ENCODE measurements at regions not wholly inside any gene's neighbourhood (a gene's known extent, or its start where the extent isn't known, plus 50 kb on each side); places are given as distances from the start of the nearest gene placed in this dataset.
"Not testable (repeated sequence)": the region's sequence is repeated elsewhere in the genome, so short reads cannot be mapped to it uniquely, and the experiment has no call there.

- no peak for DNase-seq (ENCODE audit: low spot score)
- intact Hi-C loops (cut with DNase I), result no loop called here
These were observed 790.4 kb downstream of the DIAPH3 start for GRCh38 chr13:59373341-59373740.

- no peak for DNase-seq (ENCODE audit: low spot score)
- intact Hi-C loops (cut with DNase I), result no loop called here
These were observed 789.0 kb downstream of the DIAPH3 start for GRCh38 chr13:59374691-59375090.

- intact Hi-C loops (cut with DNase I), result no loop called here
- DNase-seq (ENCODE audit: low spot score), result no peak
These were observed 779.6 kb downstream of the DIAPH3 start for GRCh38 chr13:59384154-59384553.

GRCh38 chr13:59391696-59392095, 772.0 kb downstream of the DIAPH3 start:
- no peak for DNase-seq (ENCODE audit: low spot score)
- intact Hi-C loops (cut with DNase I), result loop anchor here (2.0 to 10.0 kb wide), 2 partner anchors 285 to 383 kb away; no protein-coding TSS in a partner anchor

GRCh38 chr13:59392328-59392727, 771.4 kb downstream of the DIAPH3 start:
- intact Hi-C loops (cut with DNase I), result loop anchor here (10.0 kb wide), 1 partner anchor 382 kb away; no protein-coding TSS in a partner anchor
- no peak for DNase-seq (ENCODE audit: low spot score)

- no peak for DNase-seq (ENCODE audit: low spot score)
- intact Hi-C loops (cut with DNase I), result loop anchor here (10.0 kb wide), 1 partner anchor 380 kb away; no protein-coding TSS in a partner anchor
These were observed 769.2 kb downstream of the DIAPH3 start for GRCh38 chr13:59394496-59394895.

GRCh38 chr13:59398127-59398526, 765.6 kb downstream of the DIAPH3 start:
- DNase-seq (ENCODE audit: low spot score), result no peak
- intact Hi-C loops (cut with DNase I), result loop anchor here (10.0 kb wide), 1 partner anchor 377 kb away; no protein-coding TSS in a partner anchor

GRCh38 chr13:59398661-59399060, 765.1 kb downstream of the DIAPH3 start:
- intact Hi-C loops (cut with DNase I), result loop anchor here (10.0 kb wide), 1 partner anchor 376 kb away; no protein-coding TSS in a partner anchor
- DNase-seq (ENCODE audit: low spot score), result no peak

GRCh38 chr13:59399513-59399912, 764.2 kb downstream of the DIAPH3 start:
- intact Hi-C loops (cut with DNase I), result loop anchor here (10.0 kb wide), 1 partner anchor 375 kb away; no protein-coding TSS in a partner anchor
- no peak for DNase-seq (ENCODE audit: low spot score)

GRCh38 chr13:59404331-59404730, 759.4 kb downstream of the DIAPH3 start:
- intact Hi-C loops (cut with DNase I), result loop anchor here (5.0 kb wide), 1 partner anchor 43 kb away; no protein-coding TSS in a partner anchor
- DNase-seq (ENCODE audit: low spot score), result no peak

- intact Hi-C loops (cut with DNase I); DNase-seq (ENCODE audit: low spot score): not testable (repeated sequence)
These were observed 756.5 kb downstream of the DIAPH3 start for GRCh38 chr13:59407251-59407650.

GRCh38 chr13:59408738-59409137, 755.0 kb downstream of the DIAPH3 start:
- intact Hi-C loops (cut with DNase I), result no loop called here
- no peak for DNase-seq (ENCODE audit: low spot score)

- intact Hi-C loops (cut with DNase I), result no loop called here
- DNase-seq (ENCODE audit: low spot score), result no peak
These were observed 754.5 kb downstream of the DIAPH3 start for GRCh38 chr13:59409211-59409610.

GRCh38 chr13:59409634-59410200, 754.0 kb downstream of the DIAPH3 start:
- intact Hi-C loops (cut with DNase I), result no loop called here
- DNase-seq (ENCODE audit: low spot score), result no peak

- no peak for DNase-seq (ENCODE audit: low spot score)
- intact Hi-C loops (cut with DNase I), result no loop called here
These were observed 750.6 kb downstream of the DIAPH3 start for GRCh38 chr13:59413126-59413525.

- intact Hi-C loops (cut with DNase I), result no loop called here
- no peak for DNase-seq (ENCODE audit: low spot score)
These were observed 749.7 kb downstream of the DIAPH3 start for GRCh38 chr13:59414006-59414405.

GRCh38 chr13:59415498-59415897, 748.2 kb downstream of the DIAPH3 start:
- DNase-seq (ENCODE audit: low spot score), result no peak
- intact Hi-C loops (cut with DNase I), result no loop called here

- no peak for DNase-seq (ENCODE audit: low spot score)
- intact Hi-C loops (cut with DNase I), result no loop called here
These were observed 747.2 kb downstream of the DIAPH3 start for GRCh38 chr13:59416561-59416960.

- intact Hi-C loops (cut with DNase I), result no loop called here
- DNase-seq (ENCODE audit: low spot score), result no peak
These were observed 741.1 kb downstream of the DIAPH3 start for GRCh38 chr13:59422646-59423045.

GRCh38 chr13:59423708-59424340, 739.9 kb downstream of the DIAPH3 start:
- DNase-seq (ENCODE audit: low spot score), result no peak
- intact Hi-C loops (cut with DNase I), result no loop called here

- intact Hi-C loops (cut with DNase I), result no loop called here
- DNase-seq (ENCODE audit: low spot score), result no peak
These were observed 739.1 kb downstream of the DIAPH3 start for GRCh38 chr13:59424661-59425060.

All from cardiac septum (tissue), 1 donor.